Renal pelvis (tissue), 1 donor: ENCODE measurements at regions not wholly inside any gene's neighbourhood (a gene's known extent, or its start where the extent isn't known, plus 50 kb on each side); places are given as distances from the start of the nearest gene placed in this dataset.

Source experiments
- DNase-seq: peaks from one replicate; pipeline ENCODE4 v3.0.0-alpha.2; 2013

GRCh38 chr3:83092521-83093221 lies 1331.2 kb upstream of the GBE1 start:
- DNase-seq: no peak

GRCh38 chr3:83076041-83076440 lies 1314.6 kb upstream of the GBE1 start:
- no peak for DNase-seq

DNA sequence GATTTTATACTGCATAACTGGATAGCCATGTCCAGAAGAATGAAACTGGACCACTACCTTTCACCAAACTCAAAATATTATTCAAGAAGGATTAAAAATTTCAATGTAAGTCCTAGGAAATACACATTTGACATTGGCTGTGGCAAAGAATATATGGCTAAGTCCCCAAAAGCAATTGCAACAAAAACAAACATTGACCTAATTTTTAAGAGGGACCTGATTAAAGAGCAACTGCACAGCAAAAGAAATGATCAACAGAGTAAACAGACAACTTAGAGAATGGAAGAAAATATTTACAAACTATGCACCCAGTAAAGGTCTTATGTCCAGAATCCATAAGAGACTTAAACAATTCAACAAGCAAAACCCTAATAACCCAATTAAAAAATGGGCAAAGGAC lies 1313.0 kb upstream of the GBE1 start:
- DNase-seq: no peak

DNA sequence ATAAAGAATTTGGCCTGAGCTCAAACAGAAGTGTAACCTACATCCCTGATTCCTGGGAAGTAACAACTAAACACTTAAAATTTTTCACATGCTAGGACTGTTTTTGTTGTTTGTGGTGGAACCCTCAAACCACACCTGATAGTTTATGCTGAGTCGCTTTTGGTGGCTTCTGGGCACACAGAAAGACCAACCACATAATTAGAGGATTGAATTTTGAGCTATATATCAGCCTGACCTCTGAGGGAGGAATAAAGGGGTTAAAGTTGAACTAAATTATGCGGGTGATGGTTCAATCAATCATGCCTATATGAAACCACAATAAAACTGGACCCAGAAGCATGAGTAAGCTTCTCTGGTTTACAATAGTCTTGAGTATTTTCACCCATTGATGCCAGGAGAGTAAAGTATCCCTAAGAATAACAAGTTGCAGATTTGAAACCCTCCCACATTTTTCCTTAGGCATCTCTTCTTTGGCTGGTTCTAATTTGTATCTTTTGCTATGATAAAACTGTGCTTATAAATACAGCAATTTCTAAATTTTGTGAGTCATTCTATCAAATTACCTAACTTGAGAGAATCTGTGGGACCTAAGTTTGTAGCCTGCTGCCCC lies 1304.5 kb upstream of the GBE1 start:
- DNase-seq: no peak

DNA sequence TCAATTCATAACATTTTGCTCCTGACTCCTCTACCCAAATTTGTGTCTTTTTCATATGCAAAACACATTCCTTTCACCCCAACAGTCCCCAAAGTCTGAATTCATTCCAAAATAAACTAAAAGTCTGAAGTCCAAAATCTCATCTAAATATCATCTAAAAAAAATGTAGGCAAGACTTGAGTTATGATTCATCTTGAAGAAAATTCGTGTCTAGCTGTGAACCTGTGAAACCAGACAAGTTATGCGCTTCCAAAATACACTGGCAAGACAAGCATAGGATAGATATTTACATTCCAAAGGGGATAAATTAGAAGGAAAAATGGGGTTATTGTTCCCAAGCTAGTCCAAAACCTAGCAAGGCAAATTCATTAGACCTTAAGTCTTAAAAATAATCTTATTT lies 1302.0 kb upstream of the GBE1 start:
- DNase-seq: no peak

DNA sequence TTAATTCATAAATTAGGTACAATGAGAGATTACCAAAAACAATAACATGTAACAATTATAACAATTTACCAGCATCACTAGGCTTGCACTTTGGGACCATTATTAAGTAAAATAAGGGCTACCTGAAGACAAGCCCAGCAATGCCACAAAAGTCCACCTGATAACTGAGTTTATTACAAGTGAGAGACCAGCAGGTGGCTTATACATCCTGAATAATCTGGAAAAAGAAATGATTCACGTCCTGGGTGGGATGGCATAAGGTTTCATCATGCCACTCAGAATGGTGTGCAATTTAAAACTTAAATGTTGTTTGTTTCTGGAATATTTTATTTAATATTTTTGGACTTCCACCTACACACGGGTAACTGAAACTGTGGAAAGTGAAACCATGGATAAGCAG lies 1287.1 kb upstream of the GBE1 start:
- no peak for DNase-seq

GRCh38 chr3:83039422-83039821 lies 1278.0 kb upstream of the GBE1 start:
- no peak for DNase-seq

GRCh38 chr3:83035704-83036010 lies 1274.2 kb upstream of the GBE1 start:
- DNase-seq: no peak

GRCh38 chr3:83034806-83035703 lies 1273.6 kb upstream of the GBE1 start:
- no peak for DNase-seq

- DNase-seq: no peak
These were observed 1271.7 kb upstream of the GBE1 start for GRCh38 chr3:83033133-83033532.

DNA sequence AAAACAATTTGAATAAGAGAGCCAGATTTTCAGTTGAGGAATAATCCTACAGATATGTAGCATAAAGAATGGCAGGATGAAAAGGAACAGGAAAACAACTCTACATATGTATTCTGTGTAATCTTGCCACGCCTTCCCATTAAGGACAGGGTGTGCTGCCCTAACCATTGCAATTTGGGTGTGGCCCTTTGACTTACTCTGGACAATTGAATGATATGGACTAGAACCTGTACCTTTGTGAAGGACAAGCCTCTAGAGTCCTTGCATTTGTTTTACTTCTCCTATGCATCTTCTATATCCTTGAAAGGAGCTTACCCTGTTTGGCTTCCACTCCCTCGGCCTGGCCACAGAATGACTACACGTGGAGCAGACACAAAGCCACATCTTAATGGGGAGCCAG lies 1261.6 kb upstream of the GBE1 start:
- no peak for DNase-seq

DNA sequence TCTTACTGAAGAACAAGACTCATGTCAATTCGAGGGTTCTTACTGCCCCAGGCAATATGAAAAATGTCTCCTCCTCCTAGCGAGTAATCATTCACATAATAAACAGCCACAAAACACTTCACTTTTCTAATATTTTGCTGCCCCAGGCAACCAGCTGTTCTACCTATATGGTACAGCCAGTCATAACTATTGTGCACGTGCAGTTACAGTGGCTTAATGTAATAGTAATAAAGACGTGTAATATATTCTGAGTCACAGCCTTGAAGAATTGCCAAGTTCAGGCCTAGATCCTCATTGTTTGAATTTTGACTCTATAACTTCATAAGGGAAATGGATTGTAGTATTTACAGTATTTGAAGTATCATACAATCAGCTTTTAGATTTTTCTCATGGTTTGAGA lies 1250.0 kb upstream of the GBE1 start:
- DNase-seq: peak; percentile 10

GRCh38 chr3:83003917-83004316 lies 1242.5 kb upstream of the GBE1 start:
- DNase-seq: no peak

- no peak for DNase-seq
These were observed 1241.5 kb upstream of the GBE1 start for GRCh38 chr3:83002869-83003445.

- no peak for DNase-seq
These were observed 1238.3 kb upstream of the GBE1 start for GRCh38 chr3:82999777-83000176.

- DNase-seq: no peak
These were observed 1216.9 kb upstream of the GBE1 start for GRCh38 chr3:82978368-82978767.

- no peak for DNase-seq
These were observed 1216.4 kb upstream of the GBE1 start for GRCh38 chr3:82977871-82978270.

GRCh38 chr3:82973791-82974190 lies 1212.3 kb upstream of the GBE1 start:
- DNase-seq: no peak

GRCh38 chr3:82960379-82960778 lies 1198.9 kb upstream of the GBE1 start:
- no peak for DNase-seq

- no peak for DNase-seq
These were observed 1196.3 kb upstream of the GBE1 start for GRCh38 chr3:82957696-82958095.

- DNase-seq: no peak
These were observed 1195.6 kb upstream of the GBE1 start for GRCh38 chr3:82957079-82957478.

DNA sequence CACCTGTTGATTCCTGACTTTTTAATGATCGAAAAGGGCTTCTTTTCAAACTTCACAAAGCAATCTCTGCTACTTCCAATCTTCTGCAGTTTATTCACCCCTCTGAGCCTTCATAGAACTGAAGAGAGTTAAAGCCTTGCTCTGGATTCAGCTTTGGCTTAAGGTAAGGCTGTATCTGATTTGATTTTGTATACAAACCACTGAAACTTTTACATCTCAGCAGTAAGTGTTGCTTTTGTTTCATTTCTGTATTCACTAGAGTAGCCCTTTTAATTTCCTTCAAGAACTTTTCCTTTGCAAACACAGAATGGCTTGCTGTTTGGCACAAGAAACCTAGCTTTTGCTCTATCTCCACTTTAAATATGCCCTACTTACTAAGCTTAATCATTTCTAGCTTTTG lies 1193.0 kb upstream of the GBE1 start:
- DNase-seq: no peak

- no peak for DNase-seq
These were observed 1180.6 kb upstream of the GBE1 start for GRCh38 chr3:82942041-82942440.
